KMS-11 (cell line): ENCODE measurements at regions not wholly inside any gene's neighbourhood (a gene's known extent, or its start where the extent isn't known, plus 50 kb on each side); places are given as distances from the start of the nearest gene placed in this dataset.

ENCODE experiments used
- H2AFZ ChIP-seq: fragments of 200-600 bp; sonication (generic); 2 replicates; pipeline ENCODE4 v1.6.1; 2016; ENCODE audit warnings: antibody characterized with exemption, mixed run types, low read depth
- H3K27ac ChIP-seq: fragments of 200-600 bp; sonication (generic); 2 replicates; pipeline ENCODE4 v1.6.1; 2016; ENCODE audit warnings: mild to moderate bottlenecking, mixed run types
- H3K27me3 ChIP-seq: fragments of 200-600 bp; sonication (generic); 2 replicates; pipeline ENCODE4 v1.6.1; 2017; ENCODE audit warnings: mild to moderate bottlenecking, low read depth, mixed run types, moderate library complexity; ENCODE audit not compliant: insufficient read depth
- H3K36me3 ChIP-seq: fragments of 200-600 bp; sonication (generic); 2 replicates; pipeline ENCODE4 v1.6.1; 2017; ENCODE audit warnings: mild to moderate bottlenecking, mixed run types; ENCODE audit not compliant: insufficient read depth
- H3K4me1 ChIP-seq: fragments of 200-600 bp; sonication (generic); 2 replicates; pipeline ENCODE4 v1.6.1; 2016; ENCODE audit warnings: mild to moderate bottlenecking, low read depth, mixed run types; ENCODE audit not compliant: poor library complexity, severe bottlenecking
- H3K4me2 ChIP-seq: fragments of 200-600 bp; sonication (generic); 2 replicates; pipeline ENCODE4 v1.7.0; 2016; ENCODE audit warnings: mild to moderate bottlenecking, mixed run types
- H3K4me3 ChIP-seq: fragments of 200-600 bp; sonication (generic); IDR thresholded peaks from 2 replicates; pipeline ENCODE4 v1.6.1; 2017; ENCODE audit warnings: low read depth, low read length, mixed read lengths; ENCODE audit not compliant: insufficient read depth
- H3K79me2 ChIP-seq: fragments of 200-600 bp; sonication (generic); 2 replicates; pipeline ENCODE4 v1.6.1; 2016; ENCODE audit warnings: low read depth, mixed run types; ENCODE audit not compliant: insufficient read depth
- H3K9ac ChIP-seq: fragments of 200-600 bp; sonication (generic); 2 replicates; pipeline ENCODE4 v1.6.1; 2016; ENCODE audit warnings: mild to moderate bottlenecking, mixed run types
- H4K20me1 ChIP-seq: fragments of 200-600 bp; sonication (generic); 2 replicates; pipeline ENCODE4 v1.6.1; 2016; ENCODE audit warnings: mild to moderate bottlenecking, mixed run types; ENCODE audit not compliant: insufficient read depth
- TF ChIP-seq, protein P1 (sequence below): fragments of 200-600 bp; sonication (generic); conservative IDR thresholded peaks from 2 replicates; pipeline ENCODE4 v1.6.1; 2017; ENCODE audit warnings: low read depth, mild to moderate bottlenecking, antibody characterized with exemption, low read length, moderate library complexity, mixed read lengths

DNA sequence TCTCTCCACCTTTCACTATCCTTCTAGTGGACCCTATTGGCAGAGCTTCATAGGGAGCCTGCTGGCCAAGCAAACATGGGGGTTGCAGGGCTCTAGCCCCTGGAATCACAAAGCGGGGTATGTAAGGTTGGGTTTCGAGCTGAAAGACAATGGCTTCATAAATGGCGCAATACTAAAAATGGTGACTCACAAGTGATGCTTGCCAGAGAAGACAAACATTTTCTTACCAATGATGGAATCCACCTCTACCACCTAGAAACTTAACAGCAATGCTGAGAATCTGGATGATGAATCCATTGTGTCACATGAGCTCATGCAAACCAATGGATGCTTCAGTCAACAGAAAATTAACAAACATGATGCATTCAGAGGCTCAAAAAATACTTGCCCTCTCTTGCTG lies 375.3 kb upstream of the PSMD7 start:
- Histone ChIP-seq H3K79me2 (no peaks in the 10 kb centered on the region), H3K4me3 (no peak overlapping the region), H4K20me1 (no peaks in the 10 kb centered on the region), H3K27me3 (no peaks in the 10 kb centered on the region), H3K27ac (no peak overlapping the region), H3K4me1 (no peaks in the 10 kb centered on the region), H3K9ac (no peak overlapping the region), H2AFZ (no peak overlapping the region), H3K36me3 (no peaks in the 10 kb centered on the region), H3K4me2 (no peak overlapping the region)
- TF ChIP-seq, protein P1, sequence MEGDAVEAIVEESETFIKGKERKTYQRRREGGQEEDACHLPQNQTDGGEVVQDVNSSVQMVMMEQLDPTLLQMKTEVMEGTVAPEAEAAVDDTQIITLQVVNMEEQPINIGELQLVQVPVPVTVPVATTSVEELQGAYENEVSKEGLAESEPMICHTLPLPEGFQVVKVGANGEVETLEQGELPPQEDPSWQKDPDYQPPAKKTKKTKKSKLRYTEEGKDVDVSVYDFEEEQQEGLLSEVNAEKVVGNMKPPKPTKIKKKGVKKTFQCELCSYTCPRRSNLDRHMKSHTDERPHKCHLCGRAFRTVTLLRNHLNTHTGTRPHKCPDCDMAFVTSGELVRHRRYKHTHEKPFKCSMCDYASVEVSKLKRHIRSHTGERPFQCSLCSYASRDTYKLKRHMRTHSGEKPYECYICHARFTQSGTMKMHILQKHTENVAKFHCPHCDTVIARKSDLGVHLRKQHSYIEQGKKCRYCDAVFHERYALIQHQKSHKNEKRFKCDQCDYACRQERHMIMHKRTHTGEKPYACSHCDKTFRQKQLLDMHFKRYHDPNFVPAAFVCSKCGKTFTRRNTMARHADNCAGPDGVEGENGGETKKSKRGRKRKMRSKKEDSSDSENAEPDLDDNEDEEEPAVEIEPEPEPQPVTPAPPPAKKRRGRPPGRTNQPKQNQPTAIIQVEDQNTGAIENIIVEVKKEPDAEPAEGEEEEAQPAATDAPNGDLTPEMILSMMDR, result no peak

DNA sequence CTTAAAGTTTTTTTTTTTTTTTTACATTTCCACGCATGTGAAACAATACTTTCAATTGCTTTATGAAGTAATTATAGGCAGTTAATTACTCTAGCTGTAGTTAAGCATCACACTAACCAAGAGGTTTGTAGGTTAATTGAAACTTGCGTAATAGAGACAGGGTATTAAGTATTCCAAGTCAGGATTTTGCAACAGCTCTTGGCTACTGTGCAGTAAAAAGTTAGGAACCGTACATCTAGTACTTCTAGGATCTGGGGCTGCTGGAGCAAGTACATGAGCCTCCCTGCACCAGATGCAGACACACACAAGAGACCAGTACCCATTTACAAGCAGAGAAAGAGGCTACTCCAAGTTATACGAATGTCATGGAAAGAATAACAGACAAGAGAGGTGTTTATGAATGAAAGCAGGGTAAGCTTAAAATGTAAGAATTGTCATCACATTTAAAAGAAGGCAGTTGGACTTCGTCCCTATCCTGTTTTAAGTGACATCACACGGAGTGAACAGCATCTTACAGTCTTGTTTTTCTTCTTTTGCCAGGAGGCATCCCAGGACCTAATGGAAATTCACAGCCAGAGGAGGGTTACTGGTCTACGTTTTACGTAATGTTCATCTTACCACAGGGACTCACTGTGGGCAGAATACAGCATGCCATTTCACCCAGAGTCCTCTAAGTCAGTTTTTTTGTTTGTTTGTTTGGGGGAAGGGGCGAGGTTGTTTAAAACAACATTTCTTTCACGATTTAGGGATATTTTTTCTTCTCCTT lies 379.6 kb upstream of the PSMD7 start:
- Histone ChIP-seq H3K4me2 (no peak overlapping the region), H2AFZ (no peak overlapping the region)

DNA sequence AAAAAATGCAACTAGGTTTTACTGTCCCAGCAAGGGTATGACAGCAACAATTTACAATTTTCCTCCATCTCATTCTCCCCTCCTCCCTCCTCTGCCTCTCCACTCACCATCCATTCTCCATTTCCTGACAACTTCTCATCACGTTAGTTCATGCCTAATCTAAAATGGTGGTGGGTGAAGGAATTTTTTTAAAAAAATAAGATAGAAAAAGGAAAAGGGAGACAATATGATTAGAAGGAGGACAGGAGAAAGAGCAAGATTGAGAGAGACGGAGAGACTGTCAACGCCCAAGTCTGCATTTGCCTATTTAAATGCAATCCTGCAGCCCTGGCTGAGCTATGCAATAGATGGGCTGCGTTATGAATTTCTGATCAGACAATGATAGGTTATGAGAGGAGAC lies 380.7 kb upstream of the PSMD7 start:
- Histone ChIP-seq H3K4me2 (no peak overlapping the region), H3K79me2 (no peaks in the 10 kb centered on the region), H3K4me1 (no peaks in the 10 kb centered on the region), H3K36me3 (no peaks in the 10 kb centered on the region), H4K20me1 (no peaks in the 10 kb centered on the region), H3K27ac (no peak overlapping the region), H2AFZ (no peak overlapping the region), H3K27me3 (no peaks in the 10 kb centered on the region), H3K9ac (no peak overlapping the region), H3K4me3 (no peak overlapping the region)
- TF ChIP-seq, protein P1, result no peak

More for the DNA sequence above, 379.6 kb upstream of the PSMD7 start:
- Histone ChIP-seq H3K9ac (no peak overlapping the region), H4K20me1 (no peaks in the 10 kb centered on the region), H3K36me3 (no peaks in the 10 kb centered on the region), H3K4me1 (no peaks in the 10 kb centered on the region), H3K4me3 (no peak overlapping the region), H3K27me3 (no peaks in the 10 kb centered on the region), H3K79me2 (no peaks in the 10 kb centered on the region), H3K27ac (no peak overlapping the region)
- TF ChIP-seq, protein P1, result no peak

DNA sequence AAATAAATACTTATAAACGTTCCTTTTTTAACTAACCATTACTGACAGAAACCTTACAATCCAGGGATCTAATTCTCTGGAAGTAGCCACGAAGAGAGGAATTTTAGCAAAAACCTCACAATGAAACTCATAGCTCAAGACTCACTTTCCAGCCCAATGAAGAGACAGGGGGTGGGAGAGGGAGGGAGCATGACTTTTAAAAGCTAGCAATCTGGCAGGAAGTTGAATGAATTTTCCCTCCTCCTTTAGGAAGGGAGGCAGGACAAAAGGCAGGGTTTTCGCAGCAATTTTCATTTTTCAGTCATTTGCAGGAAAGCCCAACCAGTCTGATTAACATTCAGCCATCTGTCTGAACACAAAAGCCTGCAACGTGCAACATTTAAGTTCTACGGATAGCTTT lies 381.5 kb upstream of the PSMD7 start:
- no peak overlapping the region for H2AFZ ChIP-seq
- H3K27ac ChIP-seq, result no peak overlapping the region
- H3K9ac ChIP-seq, result no peak overlapping the region
- H4K20me1 ChIP-seq, result no peaks in the 10 kb centered on the region
- TF ChIP-seq, protein P1, result no peak
- no peaks in the 10 kb centered on the region for H3K36me3 ChIP-seq
- H3K4me1 ChIP-seq, result no peaks in the 10 kb centered on the region
- H3K79me2 ChIP-seq, result no peaks in the 10 kb centered on the region
- H3K4me3 ChIP-seq, result no peak overlapping the region
- no peaks in the 10 kb centered on the region for H3K27me3 ChIP-seq
- no peak overlapping the region for H3K4me2 ChIP-seq
